Stimulated activated memory B cell treated with anti-CD40 and anti-IgM and Interleukin-4, amounts not matched to agents 10 μg/mL and 1 μg/mL and 100 μg/mL, for 72 hours (primary cell): ENCODE measurements at regions not wholly inside any gene's neighbourhood (a gene's known extent, or its start where the extent isn't known, plus 50 kb on each side); places are given as distances from the start of the nearest gene placed in this dataset.
"Not testable (repeated sequence)": the region's sequence is repeated elsewhere in the genome, so short reads cannot be mapped to it uniquely, and the experiment has no call there.

Experiments used
- ATAC-seq: fragments of 150-1000 bp; cut with Tn5 transposase; 2 replicates; pipeline ENCODE4 v1.10.0; 2021
- H3K27ac Mint-ChIP-seq: one replicate; pipeline ENCODE4 v1.8.0; 2022; ENCODE audit warnings: mild to moderate bottlenecking, mixed read lengths
- H3K27me3 Mint-ChIP-seq: one replicate; pipeline ENCODE4 v1.8.0; 2022; ENCODE audit warnings: mixed read lengths
- H3K36me3 Mint-ChIP-seq: one replicate; pipeline ENCODE4 v1.8.0; 2022; ENCODE audit warnings: mixed read lengths
- H3K4me1 Mint-ChIP-seq: one replicate; pipeline ENCODE4 v1.8.0; 2022; ENCODE audit warnings: mixed read lengths
- H3K4me3 Mint-ChIP-seq: one replicate; pipeline ENCODE4 v1.8.0; 2022; ENCODE audit warnings: mild to moderate bottlenecking, moderate library complexity, mixed read lengths
- H3K9me3 Mint-ChIP-seq: one replicate; pipeline ENCODE4 v1.8.0; 2022; ENCODE audit warnings: mixed read lengths

- Mint-ChIP-seq H3K4me1 (no peaks in the 10 kb centered on the region), H3K27ac (no peak overlapping the region), H3K27me3 (peaks cover 10% of the 10 kb centered on the region), H3K4me3 (no peak overlapping the region), H3K36me3 (no peaks in the 10 kb centered on the region), H3K9me3 (no peaks in the 10 kb centered on the region)
- no peak for ATAC-seq
Measured at GRCh38 chr2:23021311-23022120, 363.5 kb upstream of the KLHL29 start.

- no peak for ATAC-seq
- H3K27ac Mint-ChIP-seq: no peak overlapping the region
- peaks cover 11% of the 10 kb centered on the region for H3K27me3 Mint-ChIP-seq
- no peak overlapping the region for H3K4me3 Mint-ChIP-seq
- peaks cover 3% of the 10 kb centered on the region for H3K9me3 Mint-ChIP-seq
- no peaks in the 10 kb centered on the region for H3K36me3 Mint-ChIP-seq
- H3K4me1 Mint-ChIP-seq: no peaks in the 10 kb centered on the region
Measured at GRCh38 chr2:23023722-23024121, 361.3 kb upstream of the KLHL29 start.

GRCh38 chr2:23026671-23027070 lies 358.3 kb upstream of the KLHL29 start:
- no peak overlapping the region for H3K4me3 Mint-ChIP-seq
- H3K27me3 Mint-ChIP-seq: peaks cover 11% of the 10 kb centered on the region
- no peaks in the 10 kb centered on the region for H3K36me3 Mint-ChIP-seq
- no peak for ATAC-seq
- H3K9me3 Mint-ChIP-seq: peaks cover 4% of the 10 kb centered on the region
- no peak overlapping the region for H3K27ac Mint-ChIP-seq
- no peaks in the 10 kb centered on the region for H3K4me1 Mint-ChIP-seq

- H3K36me3 Mint-ChIP-seq: no peaks in the 10 kb centered on the region
- no peak overlapping the region for H3K4me3 Mint-ChIP-seq
- peaks cover 11% of the 10 kb centered on the region for H3K27me3 Mint-ChIP-seq
- no peak for ATAC-seq
- H3K9me3 Mint-ChIP-seq: peaks cover 7% of the 10 kb centered on the region
- no peaks in the 10 kb centered on the region for H3K4me1 Mint-ChIP-seq
- H3K27ac Mint-ChIP-seq: no peak overlapping the region
Measured at GRCh38 chr2:23027396-23027795, 357.6 kb upstream of the KLHL29 start.

- Mint-ChIP-seq H3K27me3 (peaks cover 11% of the 10 kb centered on the region), H3K36me3 (no peaks in the 10 kb centered on the region)
Measured at GRCh38 chr2:23028106-23028505, 356.9 kb upstream of the KLHL29 start.

GRCh38 chr2:23029111-23029510 lies 355.9 kb upstream of the KLHL29 start:
- H3K4me1 Mint-ChIP-seq: no peaks in the 10 kb centered on the region
- no peaks in the 10 kb centered on the region for H3K36me3 Mint-ChIP-seq
- no peak overlapping the region for H3K4me3 Mint-ChIP-seq
- peaks cover 11% of the 10 kb centered on the region for H3K27me3 Mint-ChIP-seq
- no peak for ATAC-seq
- H3K9me3 Mint-ChIP-seq: peaks cover 7% of the 10 kb centered on the region
- H3K27ac Mint-ChIP-seq: no peak overlapping the region

More at GRCh38 chr2:23028106-23028505, 356.9 kb upstream of the KLHL29 start:
- Mint-ChIP-seq H3K4me3 (no peak overlapping the region), H3K9me3 (peaks cover 7% of the 10 kb centered on the region), H3K4me1 (no peaks in the 10 kb centered on the region), H3K27ac (no peak overlapping the region)
- ATAC-seq: no peak

- no peak for ATAC-seq
- H3K4me3 Mint-ChIP-seq: no peak overlapping the region
- H3K27me3 Mint-ChIP-seq: peaks cover 11% of the 10 kb centered on the region
- H3K36me3 Mint-ChIP-seq: no peaks in the 10 kb centered on the region
- H3K4me1 Mint-ChIP-seq: no peaks in the 10 kb centered on the region
- peaks cover 7% of the 10 kb centered on the region for H3K9me3 Mint-ChIP-seq
- H3K27ac Mint-ChIP-seq: no peak overlapping the region
Measured at GRCh38 chr2:23029951-23030350, 355.0 kb upstream of the KLHL29 start.

- ATAC-seq: no peak
Measured at GRCh38 chr2:23034996-23035395, 350.0 kb upstream of the KLHL29 start.

GRCh38 chr2:23036629-23037028 lies 348.4 kb upstream of the KLHL29 start:
- no peak for ATAC-seq
- Mint-ChIP-seq H3K36me3 (no peaks in the 10 kb centered on the region), H3K4me1 (no peaks in the 10 kb centered on the region), H3K27me3 (no peaks in the 10 kb centered on the region), H3K4me3 (no peak overlapping the region), H3K27ac (no peak overlapping the region), H3K9me3 (peaks cover 3% of the 10 kb centered on the region)

More at GRCh38 chr2:23034996-23035395, 350.0 kb upstream of the KLHL29 start:
- Mint-ChIP-seq H3K27me3 (no peaks in the 10 kb centered on the region), H3K9me3 (peaks cover 4% of the 10 kb centered on the region), H3K4me1 (no peaks in the 10 kb centered on the region), H3K36me3 (no peaks in the 10 kb centered on the region), H3K4me3 (no peak overlapping the region), H3K27ac (no peak overlapping the region)

- H3K9me3 Mint-ChIP-seq: no peaks in the 10 kb centered on the region
- H3K4me3 Mint-ChIP-seq: no peak overlapping the region
- H3K4me1 Mint-ChIP-seq: no peaks in the 10 kb centered on the region
- H3K36me3 Mint-ChIP-seq: no peaks in the 10 kb centered on the region
- H3K27me3 Mint-ChIP-seq: no peaks in the 10 kb centered on the region
- ATAC-seq: no peak
- H3K27ac Mint-ChIP-seq: no peak overlapping the region
Measured at GRCh38 chr2:23037596-23037995, 347.4 kb upstream of the KLHL29 start.

GRCh38 chr2:23041443-23041842 lies 343.5 kb upstream of the KLHL29 start:
- Mint-ChIP-seq H3K4me1 (no peaks in the 10 kb centered on the region), H3K9me3 (peaks cover 2% of the 10 kb centered on the region), H3K27ac (no peak overlapping the region), H3K36me3 (no peaks in the 10 kb centered on the region), H3K4me3 (no peak overlapping the region), H3K27me3 (no peaks in the 10 kb centered on the region)
- ATAC-seq: peak; percentile 48

GRCh38 chr2:23042216-23042906 lies 342.6 kb upstream of the KLHL29 start:
- no peak for ATAC-seq
- peaks cover 2% of the 10 kb centered on the region for H3K9me3 Mint-ChIP-seq
- H3K4me1 Mint-ChIP-seq: no peaks in the 10 kb centered on the region
- H3K27ac Mint-ChIP-seq: no peak overlapping the region
- no peaks in the 10 kb centered on the region for H3K36me3 Mint-ChIP-seq
- H3K4me3 Mint-ChIP-seq: no peak overlapping the region
- no peaks in the 10 kb centered on the region for H3K27me3 Mint-ChIP-seq

GRCh38 chr2:23050388-23050787 lies 334.6 kb upstream of the KLHL29 start:
- Mint-ChIP-seq H3K4me3 (no peak overlapping the region), H3K27me3 (peaks cover 6% of the 10 kb centered on the region), H3K27ac (no peak overlapping the region), H3K4me1 (no peaks in the 10 kb centered on the region), H3K9me3 (peaks cover 6% of the 10 kb centered on the region), H3K36me3 (no peaks in the 10 kb centered on the region)
- no peak for ATAC-seq

- H3K27me3 Mint-ChIP-seq: peaks cover 6% of the 10 kb centered on the region
- H3K36me3 Mint-ChIP-seq: no peaks in the 10 kb centered on the region
- H3K9me3 Mint-ChIP-seq: peaks cover 7% of the 10 kb centered on the region
- no peak for ATAC-seq
- H3K27ac Mint-ChIP-seq: no peak overlapping the region
- H3K4me3 Mint-ChIP-seq: no peak overlapping the region
- H3K4me1 Mint-ChIP-seq: no peaks in the 10 kb centered on the region
Measured at GRCh38 chr2:23053601-23054000, 331.4 kb upstream of the KLHL29 start.

GRCh38 chr2:23055251-23055650 lies 329.7 kb upstream of the KLHL29 start:
- Mint-ChIP-seq H3K4me1 (no peaks in the 10 kb centered on the region), H3K36me3 (no peaks in the 10 kb centered on the region), H3K9me3 (peaks cover 3% of the 10 kb centered on the region), H3K27me3 (peaks cover 6% of the 10 kb centered on the region), H3K4me3 (no peak overlapping the region), H3K27ac (no peak overlapping the region)
- no peak for ATAC-seq

GRCh38 chr2:23056846-23057245 lies 328.1 kb upstream of the KLHL29 start:
- ATAC-seq, H3K9me3 Mint-ChIP-seq, H3K36me3 Mint-ChIP-seq, H3K4me1 Mint-ChIP-seq, H3K27me3 Mint-ChIP-seq, H3K27ac Mint-ChIP-seq, H3K4me3 Mint-ChIP-seq: not testable (repeated sequence)
